C4-2B (cell line): ENCODE measurements at regions not wholly inside any gene's neighbourhood (a gene's known extent, or its start where the extent isn't known, plus 50 kb on each side); places are given as distances from the start of the nearest gene placed in this dataset.

Source experiments
- CTCF ChIP-seq: fragments of 450-650 bp; conservative IDR thresholded peaks from 2 replicates; pipeline ENCODE4 v1.5.1; 2017; ENCODE audit warnings: mild to moderate bottlenecking
- ZFX ChIP-seq: fragments of 450-650 bp; IDR thresholded peaks from 2 replicates; pipeline ENCODE4 v1.6.1; 2017

- TF ChIP-seq CTCF (no peak), ZFX (no peak)
Observed at GRCh38 chr7:118754608-118755007, 530.1 kb downstream of the ANKRD7 start.
